K562 (cell line): ENCODE measurements at regions not wholly inside any gene's neighbourhood (a gene's known extent, or its start where the extent isn't known, plus 50 kb on each side); places are given as distances from the start of the nearest gene placed in this dataset.

ENCODE experiments used
- ATAC-seq: fragments of 200-7000 bp; cut with Tn5 transposase; 3 replicates; pipeline ENCODE4 v1.9.1; 2020; ENCODE audit warnings: moderate library complexity
- BruUV-seq: library from RNA; stranded (reverse); fragments of 400-500 nt; replicated peaks from 2 replicates; lab custom pipeline; 2021; lab: Mats Ljungman, UMichigan
- CTCF ChIA-PET: fragments of 300-600 bp; formaldehyde crosslinking; extraction: SDS; loops from one replicate; lab custom pipeline; 2021; ENCODE audit warnings: low intra/inter-chr PET ratio; lab: Yijun Ruan, JAX
- POLR2A ChIA-PET: fragments of 300-600, 350-650 bp; sonication (Branson Sonifier 250); formaldehyde crosslinking; extraction: SDS; loops from one replicate; lab custom pipeline; 2021; ENCODE audit warnings: antibody characterized with exemption, inconsistent platforms; lab: Yijun Ruan, JAX
- DNase-seq, 4 experiments: peaks; one replicate each; pipeline versions ENCODE4 v3.0.0 to v3.0.0-alpha.2; 2011 to 2018; ENCODE audit warnings: low spot score in 3 of 4, mixed read lengths in 3 of 4; ENCODE audit errors: extremely low read depth in 1 of 4
- FAIRE-seq: peaks from 2 replicates; lab custom pipeline; 2011; peaks lifted over from hg19 to GRCh38; lab: Jason Lieb, UNC
- H2AFZ ChIP-seq: 2 replicates; pipeline ENCODE4 v1.6.0; 2011; ENCODE audit warnings: low read depth, low read length, control low read depth, inconsistent platforms
- H3K27ac ChIP-seq: fragments of 200-600 bp; 3 replicates; pipeline ENCODE4 v1.8.0; 2011; ENCODE audit warnings: low read depth, mild to moderate bottlenecking, control low read depth, inconsistent platforms, low read length, moderate library complexity, mixed read lengths; ENCODE audit errors: extremely low read depth
- H3K27me3 ChIP-seq, 2 experiments: fragments of 300-600 bp in 1 of 2; 2 replicates in 1 of 2; 3 replicates in 1 of 2; pipeline versions ENCODE4 v1.6.0 to v1.8.0; 2011; ENCODE audit warnings: inconsistent platforms in 2 of 2, low read length in 2 of 2, mild to moderate bottlenecking in 1 of 2, mixed read lengths in 1 of 2, moderate library complexity in 1 of 2; ENCODE audit not compliant: control insufficient read depth in 2 of 2, insufficient read depth in 2 of 2
- H3K36me3 ChIP-seq: fragments of 300-600 bp; 3 replicates; pipeline ENCODE4 v1.8.0; 2011; ENCODE audit warnings: mild to moderate bottlenecking, low read length, inconsistent platforms; ENCODE audit not compliant: control insufficient read depth, insufficient read depth
- H3K4me1 ChIP-seq, 2 experiments: fragments of 200-600 bp in 1 of 2; replicated peaks in 1 of 2; 2 replicates in 1 of 2; 3 replicates in 1 of 2; pipeline versions ENCODE4 v1.5.1 to v1.8.0; 2011; ENCODE audit warnings: inconsistent platforms in 2 of 2, low read length in 2 of 2, mild to moderate bottlenecking in 1 of 2, mixed read lengths in 1 of 2, moderate library complexity in 1 of 2; ENCODE audit not compliant: control insufficient read depth in 2 of 2, insufficient read depth in 2 of 2
- H3K4me2 ChIP-seq: 2 replicates; pipeline ENCODE4 v1.6.1; 2011; ENCODE audit warnings: low read length, control low read depth, inconsistent platforms, mixed read lengths; ENCODE audit not compliant: insufficient read depth
- H3K4me3 ChIP-seq: fragments of 200-600 bp; sonication (generic), shearing (Covaris generic); 2 replicates; pipeline ENCODE4 v1.5.1; 2016; ENCODE audit warnings: control low read depth, inconsistent platforms
- H3K79me2 ChIP-seq: fragments of 200-600 bp; 3 replicates; pipeline ENCODE4 v1.8.0; 2011; ENCODE audit warnings: low read length, inconsistent platforms; ENCODE audit not compliant: control insufficient read depth, insufficient read depth
- H3K9ac ChIP-seq, 2 experiments: 2 replicates each; pipeline versions ENCODE4 v1.6.0 to v1.6.1; 2011; ENCODE audit warnings: low read depth in 2 of 2, low read length in 2 of 2, control low read depth in 1 of 2, inconsistent platforms in 1 of 2, mild to moderate bottlenecking in 1 of 2, mixed read lengths in 1 of 2; ENCODE audit not compliant: insufficient read depth in 1 of 2
- H3K9me1 ChIP-seq: one replicate; pipeline ENCODE4 v1.6.0; 2011; ENCODE audit warnings: inconsistent platforms, mild to moderate bottlenecking, low read length, moderate library complexity; ENCODE audit not compliant: control insufficient read depth, insufficient read depth
- H3K9me3 ChIP-seq: replicated peaks from 2 replicates; pipeline ENCODE4 v1.5.1; 2011; ENCODE audit warnings: low read depth, low read length, inconsistent platforms; ENCODE audit not compliant: control insufficient read depth, insufficient read depth
- H4K20me1 ChIP-seq: replicated peaks from 2 replicates; pipeline ENCODE4 v1.6.1; 2011; ENCODE audit warnings: low read length, inconsistent platforms, mixed read lengths; ENCODE audit not compliant: control insufficient read depth, insufficient read depth
- CHD7 ChIP-seq: fragments of 200-600 bp; sonication (generic); IDR thresholded peaks from one replicate; pipeline ENCODE4 v1.6.1; 2012; ENCODE audit warnings: mild to moderate bottlenecking, low read depth, low read length, inconsistent platforms
- ESRRA ChIP-seq: fragments of 450-650 bp; IDR thresholded peaks from 2 replicates; pipeline ENCODE4 v1.6.1; 2014; ENCODE audit warnings: low read depth, mild to moderate bottlenecking, moderate library complexity, borderline replicate concordance
- ZNF3 ChIP-seq: fragments of 250-450 bp; sonication (Bioruptor Pico); IDR thresholded peaks from 2 replicates; pipeline ENCODE4 v1.5.0; 2021; ENCODE audit warnings: mild to moderate bottlenecking, moderate library complexity
- WGBS: fragments of 100-300 bp; shearing (Covaris generic); methylation state at CpG from one replicate; pipeline ENCODE4 v1.1.6; 2016; ENCODE audit warnings: low coverage, mixed read lengths; ENCODE audit not compliant: insufficient coverage; ENCODE audit errors: missing lambda C conversion rate; 5-methylcytosine and 5-hydroxymethylcytosine counted together
- in situ Hi-C: fragments of 300-500 bp; cut with MboI; formaldehyde crosslinking; loops from 4 replicates; pipeline ENCODE4 v1.15.0; 2018; ENCODE audit warnings: inconsistent platforms, mixed read lengths
- intact Hi-C: fragments of 100-400 bp; cut with micrococcal nuclease; formaldehyde crosslinking; loops from 2 replicates; pipeline ENCODE4 v1.14.2; 2022

- FAIRE-seq, result no peak
- no peaks in the 10 kb centered on the region for H3K79me2 ChIP-seq
- no peak for TF ChIP-seq ESRRA
- TF ChIP-seq CHD7, result no peak
- no peak for TF ChIP-seq ZNF3 (CRISPR knock-in tag)
- TF ChIP-seq, all 486 proteins: peak for 0
- Histone ChIP-seq H3K9me3 (no peaks in the 10 kb centered on the region), H3K4me3 (no peak overlapping the region), H3K9ac (no peak overlapping the region), H3K27ac (no peak overlapping the region), H4K20me1 (no peaks in the 10 kb centered on the region), H3K4me2 (no peak overlapping the region), H3K27me3 (no peaks in the 10 kb centered on the region), H3K36me3 (no peaks in the 10 kb centered on the region), H2AFZ (no peak overlapping the region), H3K9me1 (no peaks in the 10 kb centered on the region), H3K4me1 (no peaks in the 10 kb centered on the region)
- no peak for ATAC-seq
- no TSS peak for BruUV-seq
- WGBS, result 13% methylated on average over 1 of the region's 2 CpGs
- intact Hi-C loops, result no loop called here
- ChIA-PET CTCF (no interaction called here), POLR2A (no interaction called here)
- no peak for DNase-seq
- in situ Hi-C loops, result no loop called here
Observed at GRCh38 chr3:102096066-102096465, 246.8 kb downstream of the NFKBIZ start.
